Hepatocyte (in vitro differentiated cells): ENCODE measurements at regions not wholly inside any gene's neighbourhood (a gene's known extent, or its start where the extent isn't known, plus 50 kb on each side); places are given as distances from the start of the nearest gene placed in this dataset.

Experiments
- CTCF ChIP-seq: fragments of 200-600 bp; sonication (generic); IDR thresholded peaks from 2 replicates; pipeline ENCODE4 v1.5.1; 2016; ENCODE audit warnings: antibody characterized with exemption, mild to moderate bottlenecking; ENCODE audit not compliant: poor library complexity
- EZH2 ChIP-seq: fragments of 200-600 bp; sonication (generic); IDR thresholded peaks from 2 replicates; pipeline ENCODE4 v1.6.1; 2016; ENCODE audit warnings: antibody characterized with exemption, mild to moderate bottlenecking, borderline replicate concordance
- EZH2phosphoT487 ChIP-seq: fragments of 200-600 bp; sonication (generic); IDR thresholded peaks from one replicate; pipeline ENCODE4 v1.6.1; 2018; ENCODE audit warnings: antibody characterized with exemption, mild to moderate bottlenecking, low read depth, moderate library complexity; ENCODE audit not compliant: unreplicated experiment, severe bottlenecking

- TF ChIP-seq CTCF (no peak), EZH2phosphoT487 (no peak), EZH2 (no peak)
These were observed 109.2 kb upstream of the USP29 start for GRCh38 chr19:57010541-57010940.
